ENCODE measurements at regions not wholly inside any gene's neighbourhood (a gene's known extent, or its start where the extent isn't known, plus 50 kb on each side); places are given as distances from the start of the nearest gene placed in this dataset.

DNA sequence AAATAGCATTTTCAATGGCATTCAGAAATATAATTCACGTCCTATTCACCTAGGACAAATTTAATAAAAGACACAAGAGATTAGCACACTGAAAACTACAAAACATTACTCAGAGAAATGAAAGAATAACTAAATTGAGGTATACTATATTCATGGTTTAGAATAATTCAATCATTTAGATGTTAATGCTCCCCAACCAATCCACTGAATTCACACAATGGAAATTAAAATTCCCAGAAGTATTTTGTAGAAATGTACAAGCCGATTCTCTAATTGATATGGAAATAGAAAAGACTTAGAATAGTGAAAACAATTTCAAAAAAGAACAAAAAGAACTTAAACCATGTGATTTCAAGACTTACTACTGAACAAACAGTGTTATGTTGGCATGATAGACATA, 212.2 kb downstream of the ZEB2 start:
- no peaks in the 10 kb centered on the region for H3K36me3 ChIP-seq (ENCODE audit: insufficient read depth, low read length, poor library complexity, severe bottlenecking)
- H3K27me3 ChIP-seq (replicated peaks; ENCODE audit: insufficient read depth, low read depth, low read length, poor library complexity): no peaks in the 10 kb centered on the region
- BruUV-seq (replicated peaks): no TSS peak
- intact Hi-C loops (cut with micrococcal nuclease; ENCODE audit: unreplicated experiment): no loop called here
- no peaks in the 10 kb centered on the region for H3K4me1 ChIP-seq (ENCODE audit: insufficient read depth, low read length, poor library complexity, severe bottlenecking)
- H3K27ac ChIP-seq (ENCODE audit: low read depth, low read length, poor library complexity, severe bottlenecking): no peak overlapping the region
- CTCF ChIA-PET: no interaction called here
- peaks cover 21% of the 10 kb centered on the region for H3K9me3 ChIP-seq (ENCODE audit: low read depth, low read length, poor library complexity, severe bottlenecking)
- no peak for DNase-seq (ENCODE audit: low spot score)
- no peak for TF ChIP-seq EZH2 (IDR thresholded peaks at IDR 0.05; ENCODE audit: borderline replicate concordance, low read depth, low read length, poor library complexity, severe bottlenecking)
- TF ChIP-seq, protein P1, sequence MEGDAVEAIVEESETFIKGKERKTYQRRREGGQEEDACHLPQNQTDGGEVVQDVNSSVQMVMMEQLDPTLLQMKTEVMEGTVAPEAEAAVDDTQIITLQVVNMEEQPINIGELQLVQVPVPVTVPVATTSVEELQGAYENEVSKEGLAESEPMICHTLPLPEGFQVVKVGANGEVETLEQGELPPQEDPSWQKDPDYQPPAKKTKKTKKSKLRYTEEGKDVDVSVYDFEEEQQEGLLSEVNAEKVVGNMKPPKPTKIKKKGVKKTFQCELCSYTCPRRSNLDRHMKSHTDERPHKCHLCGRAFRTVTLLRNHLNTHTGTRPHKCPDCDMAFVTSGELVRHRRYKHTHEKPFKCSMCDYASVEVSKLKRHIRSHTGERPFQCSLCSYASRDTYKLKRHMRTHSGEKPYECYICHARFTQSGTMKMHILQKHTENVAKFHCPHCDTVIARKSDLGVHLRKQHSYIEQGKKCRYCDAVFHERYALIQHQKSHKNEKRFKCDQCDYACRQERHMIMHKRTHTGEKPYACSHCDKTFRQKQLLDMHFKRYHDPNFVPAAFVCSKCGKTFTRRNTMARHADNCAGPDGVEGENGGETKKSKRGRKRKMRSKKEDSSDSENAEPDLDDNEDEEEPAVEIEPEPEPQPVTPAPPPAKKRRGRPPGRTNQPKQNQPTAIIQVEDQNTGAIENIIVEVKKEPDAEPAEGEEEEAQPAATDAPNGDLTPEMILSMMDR (conservative IDR thresholded peaks at IDR 0.05; ENCODE audit: low read depth, low read length): no peak
- H3K4me3 ChIP-seq (ENCODE audit: low read depth, low read length, poor library complexity, severe bottlenecking): no peak overlapping the region
- POLR2A ChIA-PET (ENCODE audit: low non-redundant PET): no interaction called here

DNA sequence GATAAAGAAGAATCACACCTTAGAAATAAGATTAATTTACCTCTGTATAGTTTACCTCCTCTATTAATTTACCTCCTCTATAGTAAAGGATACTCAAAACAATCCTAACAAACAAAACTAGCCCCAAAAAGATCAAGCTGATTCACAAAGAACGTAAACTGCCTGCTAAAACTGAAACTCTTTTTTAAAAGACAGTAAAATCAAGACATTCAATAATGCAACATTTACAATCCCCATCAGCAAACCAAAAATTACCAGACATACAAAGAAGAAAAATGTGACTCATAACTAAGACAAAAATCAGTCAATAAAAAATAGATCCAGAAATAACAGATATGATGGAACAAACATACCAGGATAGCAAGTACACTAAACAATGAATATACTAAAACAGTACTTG, 215.7 kb downstream of the ZEB2 start:
- H3K27me3 ChIP-seq (replicated peaks; ENCODE audit: insufficient read depth, low read depth, low read length, poor library complexity): no peaks in the 10 kb centered on the region
- no peaks in the 10 kb centered on the region for H3K36me3 ChIP-seq (ENCODE audit: insufficient read depth, low read length, poor library complexity, severe bottlenecking)
- peaks cover 8% of the 10 kb centered on the region for H3K9me3 ChIP-seq (ENCODE audit: low read depth, low read length, poor library complexity, severe bottlenecking)
- TF ChIP-seq, protein P1 (conservative IDR thresholded peaks at IDR 0.05; ENCODE audit: low read depth, low read length): no peak
- TF ChIP-seq EZH2 (IDR thresholded peaks at IDR 0.05; ENCODE audit: borderline replicate concordance, low read depth, low read length, poor library complexity, severe bottlenecking): no peak
- H3K4me1 ChIP-seq (ENCODE audit: insufficient read depth, low read length, poor library complexity, severe bottlenecking): no peaks in the 10 kb centered on the region
- no peak overlapping the region for H3K4me3 ChIP-seq (ENCODE audit: low read depth, low read length, poor library complexity, severe bottlenecking)
- BruUV-seq (replicated peaks): no TSS peak
- CTCF ChIA-PET: no interaction called here
- H3K27ac ChIP-seq (ENCODE audit: low read depth, low read length, poor library complexity, severe bottlenecking): no peak overlapping the region
- no peak for DNase-seq (ENCODE audit: low spot score)
- POLR2A ChIA-PET (ENCODE audit: low non-redundant PET): no interaction called here
- intact Hi-C loops (cut with micrococcal nuclease; ENCODE audit: unreplicated experiment): no loop called here

DNA sequence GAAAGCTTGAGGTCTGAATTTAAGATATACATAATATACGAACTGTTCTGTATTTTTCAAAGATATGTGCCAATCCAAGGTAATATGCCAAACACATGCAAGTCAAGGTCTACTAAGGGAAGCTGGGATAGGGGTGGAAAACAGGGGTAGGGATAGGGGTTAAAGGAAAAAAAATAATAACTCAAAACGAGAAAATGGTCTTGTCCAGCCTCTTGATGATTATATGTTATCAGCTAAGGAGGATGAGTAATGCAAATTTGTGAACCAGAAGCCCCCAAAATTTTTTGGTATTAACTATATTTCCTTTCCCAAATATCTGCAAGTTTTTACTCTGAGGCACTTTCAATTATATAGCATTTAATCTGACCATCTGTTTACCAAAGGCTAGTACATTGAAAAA, 219.3 kb downstream of the ZEB2 start:
- ChIA-PET CTCF (no interaction called here), POLR2A (ENCODE audit: low non-redundant PET) (no interaction called here)
- H3K27me3 ChIP-seq (replicated peaks; ENCODE audit: insufficient read depth, low read depth, low read length, poor library complexity): no peaks in the 10 kb centered on the region
- no peaks in the 10 kb centered on the region for H3K4me1 ChIP-seq (ENCODE audit: insufficient read depth, low read length, poor library complexity, severe bottlenecking)
- H3K9me3 ChIP-seq (ENCODE audit: low read depth, low read length, poor library complexity, severe bottlenecking): peaks cover 5% of the 10 kb centered on the region
- no peak overlapping the region for H3K27ac ChIP-seq (ENCODE audit: low read depth, low read length, poor library complexity, severe bottlenecking)
- DNase-seq (ENCODE audit: low spot score): no peak
- no TSS peak for BruUV-seq (replicated peaks)
- no peak overlapping the region for H3K4me3 ChIP-seq (ENCODE audit: low read depth, low read length, poor library complexity, severe bottlenecking)
- TF ChIP-seq EZH2 (IDR thresholded peaks at IDR 0.05; ENCODE audit: borderline replicate concordance, low read depth, low read length, poor library complexity, severe bottlenecking): no peak
- TF ChIP-seq, protein P1 (conservative IDR thresholded peaks at IDR 0.05; ENCODE audit: low read depth, low read length): no peak
- no peaks in the 10 kb centered on the region for H3K36me3 ChIP-seq (ENCODE audit: insufficient read depth, low read length, poor library complexity, severe bottlenecking)
- intact Hi-C loops (cut with micrococcal nuclease; ENCODE audit: unreplicated experiment): no loop called here
